ENCODE measurements at regions not wholly inside any gene's neighbourhood (a gene's known extent, or its start where the extent isn't known, plus 50 kb on each side); places are given as distances from the start of the nearest gene placed in this dataset.
"Not testable (repeated sequence)": the region's sequence is repeated elsewhere in the genome, so short reads cannot be mapped to it uniquely, and the experiment has no call there.

DNA sequence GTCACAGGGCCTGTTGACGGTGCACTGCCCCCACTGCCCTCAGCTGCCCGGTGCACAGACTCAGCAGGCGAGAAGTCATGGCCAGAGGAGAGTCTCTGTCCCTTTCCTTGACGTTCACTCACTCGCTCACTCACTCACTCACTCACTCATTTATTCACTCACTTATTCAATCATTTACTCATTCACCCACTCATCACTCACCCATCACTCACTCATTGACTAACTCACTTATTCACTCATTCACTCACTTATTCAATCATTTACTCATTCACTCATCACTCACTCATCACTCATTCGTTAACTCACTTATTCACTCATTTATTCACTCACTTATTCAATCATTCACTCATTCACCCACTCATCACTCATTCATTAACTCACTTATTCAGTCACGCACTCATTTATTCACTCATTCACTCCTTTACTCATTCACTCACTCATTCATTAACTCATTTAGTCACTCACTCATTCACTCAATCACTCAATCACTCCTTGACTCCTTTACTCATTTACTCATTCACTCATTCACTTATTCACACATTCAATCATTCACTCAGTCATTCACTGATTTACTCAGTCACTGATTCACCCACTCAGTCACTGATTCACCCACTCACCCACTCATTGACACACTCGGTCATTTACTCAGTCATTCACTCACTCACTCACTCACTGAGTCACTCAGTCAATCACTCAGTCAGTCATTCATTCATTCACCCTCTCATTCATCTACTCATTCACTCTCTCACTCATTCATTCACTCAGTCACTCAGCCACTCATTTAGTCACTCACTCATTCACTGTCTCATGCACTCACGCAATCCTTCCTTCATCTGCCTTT, 1193.5 kb downstream of the BRD1 start:
- FAIRE-seq (no peak), DNase-seq (ENCODE audit: low spot score) (no peak)

DNA sequence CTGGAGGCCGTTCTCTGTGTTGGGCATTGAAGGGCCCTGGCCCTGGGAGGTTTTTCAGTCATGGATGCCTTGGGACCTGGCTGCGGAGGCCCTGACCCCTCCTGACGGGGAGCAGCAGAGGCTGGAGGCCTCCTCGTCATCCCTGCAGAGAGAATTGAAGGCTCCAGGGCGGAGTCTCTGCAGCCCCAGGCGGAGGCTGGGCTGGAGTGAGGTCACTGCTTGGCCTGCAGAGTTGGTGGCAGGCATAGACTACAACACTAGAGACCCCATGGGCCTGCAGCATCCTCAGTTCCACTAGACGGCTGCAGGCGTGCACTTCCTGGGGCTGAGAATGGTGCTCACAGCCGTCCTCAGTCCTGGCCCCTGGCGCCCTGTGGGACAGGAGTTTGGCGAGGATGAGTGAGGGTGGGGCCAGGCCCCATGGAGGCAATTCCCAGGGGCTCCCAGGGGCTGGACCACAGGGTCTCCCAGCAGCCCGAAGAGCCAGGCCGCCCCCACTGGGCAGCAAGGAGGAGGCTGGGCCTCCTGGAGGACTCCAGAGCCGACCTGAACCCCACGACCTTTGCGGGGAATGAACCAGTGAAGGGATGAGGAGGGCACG, 1194.9 kb downstream of the BRD1 start:
- FAIRE-seq (no peak), DNase-seq (ENCODE audit: low spot score) (no peak)

DNA sequence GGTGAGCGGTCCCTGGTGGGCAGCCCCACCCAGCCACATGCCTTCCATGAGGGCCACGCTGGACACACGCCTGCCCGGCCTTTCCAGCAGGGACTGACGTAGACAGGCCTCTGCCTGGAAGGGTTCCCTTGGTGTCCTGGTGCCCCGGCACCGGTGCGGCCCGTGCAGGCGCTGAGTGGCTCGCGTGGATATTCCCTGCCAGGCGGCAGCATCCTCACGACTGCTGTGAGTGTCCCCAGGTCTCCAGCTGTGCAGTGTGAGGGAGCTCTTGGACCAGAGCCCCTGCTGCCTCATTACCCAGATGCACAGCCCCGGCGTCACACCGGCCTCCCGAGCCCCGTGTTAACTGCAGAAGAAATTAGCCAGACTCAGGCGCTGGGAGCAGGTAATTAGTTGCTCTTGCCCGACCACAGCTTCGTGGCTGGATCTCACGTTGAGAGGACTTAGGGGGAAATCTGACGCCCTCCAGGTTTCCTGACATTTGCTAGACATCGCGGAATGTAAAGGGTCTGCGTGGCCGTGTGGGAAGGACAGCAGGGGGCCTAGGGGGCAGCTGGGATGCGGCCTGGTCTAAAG, 1196.3 kb downstream of the BRD1 start:
- no peak for FAIRE-seq
- DNase-seq (ENCODE audit: low spot score): no peak

DNA sequence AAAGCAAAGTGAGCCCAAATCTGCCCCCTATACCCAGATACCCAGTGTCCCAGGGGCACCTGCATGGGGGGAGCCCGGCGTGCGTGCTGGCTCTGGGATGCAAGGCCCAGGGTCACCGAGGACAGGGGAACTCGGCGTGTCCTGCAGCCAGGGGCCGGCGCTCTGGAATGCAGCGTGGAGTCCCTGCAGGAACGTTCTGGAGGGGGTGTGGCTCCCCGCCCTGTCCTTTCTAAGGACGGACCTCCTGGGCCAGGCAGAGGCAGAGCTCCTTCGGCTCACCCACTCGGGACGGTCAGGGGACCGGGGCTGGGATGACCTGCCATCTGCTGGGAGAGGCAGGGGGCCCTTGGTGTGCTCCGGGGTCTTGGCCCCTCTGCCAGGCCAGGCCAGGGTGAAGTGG, 1196.8 kb downstream of the BRD1 start:
- FAIRE-seq: no peak
- no peak for DNase-seq (ENCODE audit: low spot score)

DNA sequence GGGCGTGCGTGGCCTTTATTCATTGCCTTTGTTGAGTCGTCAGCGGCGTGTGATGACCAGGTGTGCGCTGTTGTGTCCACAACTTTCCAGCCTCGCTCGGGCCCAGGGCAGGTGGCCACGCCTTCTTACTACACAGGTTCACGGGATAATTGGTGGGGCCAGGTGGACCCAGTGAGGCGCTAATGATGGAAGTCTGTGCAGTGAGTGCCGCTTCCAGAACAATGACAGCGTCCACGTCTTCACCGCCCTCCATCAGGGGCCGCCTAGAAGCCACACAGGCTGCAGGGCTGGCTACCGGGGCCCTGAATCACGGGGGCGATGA, 1197.3 kb downstream of the BRD1 start:
- DNase-seq (ENCODE audit: low spot score) (no peak), FAIRE-seq (no peak)

DNA sequence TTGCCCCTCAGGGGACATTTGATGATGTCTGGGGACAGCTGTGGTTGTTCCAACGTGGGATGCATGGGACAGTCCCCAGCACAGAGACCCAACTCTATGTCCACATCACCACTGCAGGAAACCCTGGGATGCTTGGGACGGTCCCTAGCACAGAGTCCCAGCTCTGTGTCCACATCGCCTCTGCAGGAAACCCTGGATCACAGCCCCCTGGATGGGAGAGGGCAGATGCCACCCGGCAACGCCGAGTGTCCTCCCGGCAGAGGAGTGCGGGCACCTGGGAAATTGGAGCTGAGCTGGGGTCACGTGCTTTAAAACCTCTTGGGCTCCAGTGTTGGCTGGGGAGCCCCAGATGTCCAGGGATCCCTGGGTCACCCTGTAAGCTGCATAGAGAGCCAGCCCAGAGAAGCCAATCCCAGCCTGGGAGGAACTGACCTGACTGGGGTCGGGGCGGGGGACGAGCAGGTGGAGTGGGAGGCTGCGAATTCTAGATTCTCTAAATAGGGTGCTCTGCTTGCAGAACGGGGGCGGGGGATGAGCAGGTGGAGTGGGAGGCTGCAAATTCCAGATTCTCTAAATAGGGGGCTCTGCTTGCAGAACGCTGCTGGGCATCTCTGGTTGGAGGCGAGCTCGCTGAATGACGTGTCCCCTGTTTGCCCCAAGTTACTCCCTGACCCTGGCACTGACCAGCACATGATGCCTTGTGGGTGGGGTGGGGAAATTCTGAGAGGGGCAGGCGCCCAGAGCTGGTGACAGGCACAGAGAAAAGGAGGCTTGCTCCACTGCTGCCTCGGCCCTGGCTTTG, 1197.8 kb downstream of the BRD1 start:
- FAIRE-seq: no peak

DNA sequence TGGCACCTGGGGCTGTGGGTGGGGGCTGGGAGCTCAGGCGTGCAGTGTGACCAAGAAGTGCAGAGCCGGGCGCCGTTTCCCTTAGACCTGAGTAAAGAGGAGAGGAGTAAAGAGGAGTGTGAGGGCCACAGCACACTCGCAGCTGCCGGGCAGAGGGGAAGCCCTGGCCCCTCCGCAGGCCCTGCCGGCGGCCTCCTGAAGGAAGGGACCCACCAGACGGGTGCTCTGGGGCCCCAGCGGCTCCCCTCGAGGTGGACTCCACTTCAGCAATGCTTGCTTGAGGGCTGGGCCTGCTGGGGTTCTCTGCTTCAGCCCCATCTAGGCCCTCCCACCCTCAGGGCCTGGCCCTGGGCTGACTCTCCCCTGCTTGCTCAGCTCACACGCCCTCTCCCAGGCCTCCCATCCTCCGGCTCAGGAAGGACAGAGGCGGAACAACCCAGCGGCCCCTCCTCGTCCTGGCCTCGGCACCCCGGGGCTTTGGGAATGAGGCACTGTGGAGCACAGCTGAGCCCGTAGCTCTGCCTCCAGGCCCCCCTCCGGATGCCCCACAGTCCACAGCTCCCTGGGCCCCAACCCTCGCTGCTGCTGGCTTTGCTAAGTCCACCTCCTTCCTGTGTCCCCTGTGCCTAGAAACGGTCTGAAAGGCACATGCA, 1198.7 kb downstream of the BRD1 start:
- no peak for FAIRE-seq
- DNase-seq (ENCODE audit: low spot score): no peak

More for the DNA sequence above, 1197.8 kb downstream of the BRD1 start:
- DNase-seq (ENCODE audit: low spot score): no peak

DNA sequence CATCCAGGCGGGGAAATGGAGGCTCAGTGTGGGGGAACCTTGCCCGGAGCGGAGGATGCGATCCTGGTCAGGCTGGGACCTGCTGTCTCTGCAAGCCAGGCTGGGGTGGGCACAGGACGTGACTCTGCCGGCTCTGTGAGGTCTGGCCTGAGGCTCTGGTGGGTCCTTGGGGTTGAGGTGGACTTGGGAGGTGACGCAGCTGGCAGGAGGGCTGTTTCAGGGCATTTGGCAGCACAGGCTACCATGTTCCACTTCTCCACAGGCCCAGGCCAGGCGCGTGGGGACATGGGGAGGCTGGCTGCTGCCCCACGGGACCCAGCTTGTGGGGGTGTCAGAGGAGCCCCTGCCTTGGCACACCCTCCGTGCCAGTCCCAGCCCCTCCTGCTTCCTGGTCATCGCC, 1199.7 kb downstream of the BRD1 start:
- FAIRE-seq (no peak), DNase-seq (ENCODE audit: low spot score) (no peak)

DNA sequence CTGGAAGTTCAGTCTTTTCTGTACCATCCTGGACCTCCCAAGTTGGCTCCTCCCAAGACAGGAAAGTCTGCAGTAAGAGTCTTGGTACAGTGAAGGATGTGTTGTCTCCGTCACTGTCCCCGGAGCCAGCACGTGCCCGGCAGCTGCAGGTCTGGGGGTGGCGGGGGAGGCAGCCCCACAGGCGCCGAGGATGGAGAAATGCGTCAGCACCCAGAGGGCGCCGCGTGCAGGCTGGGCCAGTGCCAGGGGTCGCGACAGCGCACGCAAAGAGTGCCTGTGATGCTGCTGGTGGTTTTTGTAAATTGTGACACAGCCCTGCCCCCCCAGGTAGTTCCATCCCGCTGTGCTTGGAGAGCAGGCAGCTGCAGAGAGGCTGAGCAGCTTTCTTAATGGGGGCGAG, 1200.5 kb downstream of the BRD1 start:
- no peak for DNase-seq (ENCODE audit: low spot score)
- no peak for FAIRE-seq

DNA sequence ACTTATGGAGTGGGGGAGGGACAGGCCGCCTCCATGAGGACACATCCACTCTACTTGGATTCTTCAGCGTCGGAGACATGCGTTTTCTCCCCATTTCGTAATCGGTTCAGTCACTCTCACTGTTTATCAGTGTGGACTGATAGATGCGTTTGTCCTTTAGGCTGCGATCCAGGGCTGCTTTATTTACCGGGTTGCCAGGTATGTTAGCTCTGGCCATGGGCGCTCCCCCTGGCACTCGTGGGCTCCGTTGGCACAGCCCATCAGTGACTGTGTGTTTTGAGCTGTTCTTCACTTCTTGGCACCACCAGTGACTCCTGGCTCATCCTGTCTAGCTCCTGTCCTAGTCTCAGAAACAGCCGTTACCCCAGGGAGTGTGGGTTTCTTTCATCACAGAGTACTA, 1203.3 kb downstream of the BRD1 start:
- FAIRE-seq (no peak), DNase-seq (ENCODE audit: low spot score) (no peak)

DNA sequence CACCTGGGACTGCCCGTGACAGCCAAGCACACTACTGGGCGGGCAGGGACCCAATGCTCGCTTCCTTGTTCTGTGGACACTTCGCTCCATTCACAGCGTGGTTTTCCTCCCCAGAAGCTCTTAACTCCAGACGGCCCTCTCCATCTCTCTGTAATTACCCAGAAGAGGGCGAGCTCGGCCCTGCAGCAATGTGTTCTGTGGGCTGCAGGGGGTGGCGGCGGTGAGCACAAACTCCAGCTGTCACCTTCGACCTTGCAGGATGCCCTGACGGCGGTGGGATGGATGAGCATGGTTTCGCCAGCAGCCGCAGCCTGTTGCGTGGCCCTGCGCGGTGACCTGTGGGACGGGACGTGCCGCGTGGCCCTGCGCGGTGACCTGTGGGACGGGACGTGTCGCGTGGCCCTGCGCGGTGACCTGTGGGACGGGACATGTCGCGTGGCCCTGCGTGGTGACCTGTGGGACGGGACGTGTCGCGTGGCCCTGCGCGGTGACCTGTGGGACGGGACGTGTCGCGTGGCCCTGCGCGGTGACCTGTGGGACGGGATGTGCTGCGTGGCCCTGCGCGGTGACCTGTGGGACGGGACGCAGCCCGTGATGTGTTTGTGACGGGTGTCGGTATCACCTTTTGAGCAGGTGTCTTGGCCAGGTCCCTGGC, 1204.7 kb downstream of the BRD1 start:
- DNase-seq (ENCODE audit: low spot score) (no peak), FAIRE-seq (no peak)

DNA sequence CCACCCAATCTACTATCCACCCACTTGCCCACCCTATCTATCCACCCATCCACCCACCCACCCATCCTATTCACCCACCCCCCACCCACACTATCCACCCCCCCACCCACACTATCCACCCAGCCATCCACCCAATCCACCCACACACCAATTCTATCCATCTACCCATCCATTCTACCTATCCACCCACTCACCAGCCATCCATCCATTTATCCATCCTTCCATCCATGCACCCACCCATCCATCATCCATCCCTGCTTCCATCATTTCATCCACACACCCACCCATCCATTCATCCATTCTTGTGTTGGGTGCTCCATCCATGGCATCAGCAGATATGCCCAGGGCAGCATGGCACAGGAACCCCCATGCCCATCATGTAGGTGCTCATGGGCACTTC, 1206.6 kb downstream of the BRD1 start:
- no peak for FAIRE-seq
- no peak for DNase-seq (ENCODE audit: low spot score)

DNA sequence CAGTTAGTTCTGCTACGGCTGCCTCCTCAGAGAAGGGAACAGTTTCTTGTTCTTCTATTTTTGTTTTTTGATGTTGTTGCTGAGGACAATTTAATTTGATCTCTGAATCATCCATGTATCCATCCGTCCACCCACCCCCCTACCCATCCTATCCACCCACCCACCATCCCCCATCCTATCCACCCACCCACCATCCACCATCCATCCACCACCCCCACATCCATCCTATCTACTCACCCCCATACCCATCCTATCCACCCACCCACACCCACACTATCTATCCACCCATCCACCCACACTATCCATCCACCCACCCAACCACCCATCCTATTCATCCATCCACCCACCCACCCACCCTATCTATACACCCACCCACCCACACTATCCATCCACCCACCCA, 1207.2 kb downstream of the BRD1 start:
- not testable (repeated sequence) for DNase-seq (ENCODE audit: low spot score); FAIRE-seq

DNA sequence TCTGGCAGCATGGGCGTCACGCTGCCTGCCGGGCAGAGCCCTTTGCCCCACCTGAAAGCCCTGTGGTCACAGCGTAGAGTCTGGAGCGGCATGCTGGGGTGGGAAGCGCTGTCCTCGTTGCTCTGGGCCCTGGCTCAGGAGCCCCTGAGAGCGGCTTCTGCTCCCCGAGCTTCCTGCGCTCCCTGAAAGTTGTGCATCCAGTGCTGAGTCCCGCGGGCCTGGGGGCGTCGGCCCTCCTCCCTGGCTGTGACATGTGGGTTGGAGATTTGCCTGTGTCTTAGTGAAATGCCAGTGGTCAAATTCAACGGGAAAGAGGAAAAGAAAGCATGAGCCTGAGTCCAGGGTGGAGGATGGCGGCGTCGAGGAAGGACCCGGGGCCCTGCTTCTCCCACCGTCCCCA, 1208.0 kb downstream of the BRD1 start:
- DNase-seq (ENCODE audit: low spot score) (no peak), FAIRE-seq (no peak)

DNA sequence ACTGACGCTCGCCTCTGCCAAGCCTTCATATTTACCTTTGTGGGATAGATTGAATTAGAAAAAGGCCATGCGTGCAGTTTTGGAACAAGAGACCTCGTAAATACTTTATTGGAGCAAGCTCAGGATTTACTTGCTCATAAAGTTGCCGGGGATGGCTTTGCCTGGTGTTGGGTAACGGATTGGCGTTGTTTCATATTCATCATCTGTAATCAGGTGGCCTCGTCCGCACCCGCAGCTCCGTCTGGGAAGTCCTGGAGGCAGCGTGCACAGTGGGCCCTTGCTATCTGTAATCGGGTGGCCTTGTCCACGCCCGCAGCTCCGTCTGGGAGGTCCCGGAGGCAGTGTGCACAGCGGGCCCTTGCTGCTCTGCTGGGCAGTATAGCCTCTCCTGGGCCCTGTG, 1209.3 kb downstream of the BRD1 start:
- FAIRE-seq (no peak), DNase-seq (ENCODE audit: low spot score) (no peak)

DNA sequence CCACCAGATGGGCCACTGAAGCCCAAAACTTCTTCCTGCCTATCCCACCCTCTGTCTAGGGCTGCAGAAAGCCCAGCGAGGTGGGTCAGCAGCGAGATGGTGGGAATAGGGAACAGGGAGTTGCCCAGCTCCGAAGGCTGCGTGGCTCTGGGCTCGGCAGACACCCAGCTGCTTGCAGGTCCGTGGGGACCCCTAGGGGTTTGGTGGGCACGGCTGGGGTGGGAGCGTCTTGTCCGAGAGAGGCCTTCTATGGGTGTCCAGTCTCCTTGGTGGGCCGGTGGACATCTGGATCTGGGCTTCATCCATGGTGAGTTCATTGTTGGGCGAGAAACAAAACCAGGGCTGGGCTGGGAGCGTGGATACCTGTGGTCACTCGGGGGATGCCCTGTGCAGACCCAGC, 1211.0 kb downstream of the BRD1 start:
- DNase-seq (ENCODE audit: low spot score) (no peak), FAIRE-seq (no peak)

DNA sequence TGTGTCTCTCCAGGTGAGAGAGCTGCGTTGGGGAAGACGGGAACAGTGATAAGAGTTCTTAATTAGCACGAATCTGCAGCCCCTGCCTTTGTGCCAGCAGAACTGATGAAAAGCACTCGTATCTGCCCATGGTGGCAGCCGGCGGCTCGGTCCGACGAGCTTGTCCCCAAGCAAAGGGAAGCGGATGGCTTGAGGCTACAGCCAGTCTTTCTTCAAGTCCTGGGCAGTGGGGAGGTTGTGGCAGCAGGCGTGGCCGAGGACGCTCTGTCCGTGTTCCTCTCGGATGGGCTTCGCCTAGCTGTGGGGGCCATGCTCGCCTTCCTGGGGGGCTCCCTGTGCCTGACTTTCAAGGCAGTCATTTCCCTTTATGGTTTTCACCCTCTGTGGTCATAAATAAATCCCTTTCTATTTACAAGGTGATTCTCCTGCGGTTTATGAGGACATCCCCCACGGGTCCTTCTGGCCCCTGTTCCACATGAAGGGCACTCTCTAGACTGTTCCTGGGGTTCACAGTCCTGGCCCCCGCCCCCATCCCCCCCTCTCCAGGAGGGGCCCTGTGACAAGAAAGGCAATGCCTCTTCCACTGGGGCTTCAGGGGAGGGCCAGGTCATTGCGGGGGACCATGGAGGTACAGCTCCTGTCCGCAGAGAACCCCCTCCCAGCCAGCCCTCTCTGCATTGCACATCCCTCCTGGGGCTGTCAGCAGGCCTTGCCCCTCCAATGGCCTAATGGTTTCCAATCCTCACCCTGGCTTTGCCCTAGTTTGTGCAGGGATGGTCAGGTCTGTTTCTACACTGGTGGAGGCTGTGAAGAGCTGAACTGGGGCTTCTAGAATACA, 1212.3 kb downstream of the BRD1 start:
- FAIRE-seq (no peak), DNase-seq (ENCODE audit: low spot score) (no peak)

DNA sequence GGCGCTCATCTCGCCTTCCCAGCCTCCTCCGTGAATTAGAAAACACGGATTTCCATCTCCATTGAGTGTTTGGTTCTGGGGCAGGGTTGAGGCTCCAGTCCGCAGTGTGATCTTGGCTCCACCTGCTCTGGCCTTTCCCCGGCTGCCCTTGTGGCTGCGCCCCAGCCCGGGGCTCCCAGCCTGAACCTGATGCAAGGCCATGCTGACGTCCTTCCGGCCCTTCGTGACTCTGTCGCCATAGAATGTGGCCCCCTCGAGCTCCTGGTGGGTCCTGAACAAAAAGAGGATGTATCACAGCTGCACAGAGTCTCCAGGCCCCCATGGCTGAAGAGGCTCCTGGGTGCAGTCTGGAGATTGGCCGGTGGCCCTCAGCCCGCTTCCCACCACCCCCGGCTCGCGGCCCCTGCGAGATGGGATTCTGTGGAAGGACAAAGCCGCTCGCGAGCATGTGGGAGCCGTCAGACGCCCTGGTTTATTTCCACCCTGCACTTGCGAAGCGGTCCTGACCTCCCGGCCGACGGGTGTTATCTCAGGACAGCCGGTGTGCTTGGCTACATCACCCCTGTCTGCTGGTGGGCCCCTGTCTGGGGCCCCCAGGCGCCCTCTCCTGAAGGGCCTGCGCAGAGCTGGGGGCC, 1214.0 kb downstream of the BRD1 start:
- DNase-seq (ENCODE audit: low spot score): no peak
- FAIRE-seq: no peak

DNA sequence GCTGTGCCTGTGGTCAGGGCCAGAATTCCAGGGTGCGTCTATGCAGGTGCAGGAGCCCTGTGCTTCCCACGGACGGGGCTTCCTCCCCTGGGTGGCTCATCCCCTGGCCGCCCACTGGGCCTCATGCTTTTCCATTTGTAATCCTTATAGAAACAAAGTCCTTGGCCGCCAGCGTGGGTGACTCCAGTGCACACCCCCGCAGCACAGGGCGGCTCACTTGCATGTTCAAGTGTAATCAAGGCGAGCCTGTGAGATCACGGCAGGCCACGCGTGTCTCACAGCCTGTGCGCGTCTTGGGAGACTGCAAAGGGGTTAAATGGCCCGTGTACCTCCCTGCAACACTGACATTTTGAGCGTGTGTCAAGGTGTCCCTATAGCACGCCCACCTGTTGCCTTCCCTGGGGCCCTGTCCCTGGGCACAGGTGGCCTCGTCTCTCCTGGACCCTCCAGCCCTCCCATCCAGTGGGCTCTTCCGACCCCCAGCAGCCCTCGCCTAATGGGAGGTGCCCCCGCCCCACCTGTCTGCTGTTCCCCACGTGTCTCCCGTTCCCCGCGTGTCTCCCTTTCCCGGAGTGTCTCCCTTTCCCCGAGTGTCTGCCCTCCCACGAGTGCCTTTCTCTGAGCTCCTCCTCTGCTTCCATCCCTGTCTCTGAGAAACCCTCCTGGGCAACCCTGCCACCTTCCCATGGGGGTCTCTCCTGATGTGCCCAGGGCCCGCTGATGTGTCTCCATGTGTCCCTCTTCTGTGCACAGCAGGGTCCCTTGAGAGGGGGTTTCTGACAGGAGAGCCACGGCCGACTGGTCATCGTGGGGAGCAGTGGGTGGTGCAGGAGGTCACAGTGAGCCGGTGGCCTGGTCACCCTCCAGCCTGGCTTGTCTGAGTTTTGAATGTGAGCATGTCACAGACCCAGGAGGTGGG, 1215.3 kb downstream of the BRD1 start:
- FAIRE-seq: no peak
- no peak for DNase-seq (ENCODE audit: low spot score)

All from RCC 7860 (cell line).